ENCODE measurements at regions not wholly inside any gene's neighbourhood (a gene's known extent, or its start where the extent isn't known, plus 50 kb on each side); places are given as distances from the start of the nearest gene placed in this dataset.

DNA sequence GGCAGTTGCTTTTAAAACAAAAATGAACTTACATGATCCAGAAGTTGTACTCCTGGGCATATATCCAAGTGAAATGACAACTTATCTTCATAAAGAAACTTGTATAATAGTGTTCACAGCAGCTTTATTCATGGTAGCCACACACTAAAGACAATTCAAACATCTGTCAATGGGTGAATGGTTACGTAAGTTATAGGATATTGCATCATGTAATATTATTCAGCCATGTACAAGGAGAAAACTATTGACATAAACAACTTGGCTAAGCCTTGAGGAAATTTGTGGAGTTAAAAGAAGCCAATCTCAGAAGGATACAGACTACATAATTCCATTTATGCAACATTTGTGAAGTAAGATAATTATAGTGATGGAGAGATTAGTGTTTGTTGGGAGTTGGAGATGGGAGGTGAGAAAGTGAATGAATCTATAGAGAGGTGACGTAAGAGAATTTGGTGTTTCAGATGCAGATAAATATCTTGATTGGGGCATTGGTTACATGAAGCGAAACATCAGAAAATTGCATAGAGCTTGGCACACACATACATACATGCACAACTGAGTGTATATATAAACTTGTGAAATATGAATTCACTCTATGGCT lies 49.9 kb upstream of the GRIK1 start:
- TF ChIP-seq, protein P1, sequence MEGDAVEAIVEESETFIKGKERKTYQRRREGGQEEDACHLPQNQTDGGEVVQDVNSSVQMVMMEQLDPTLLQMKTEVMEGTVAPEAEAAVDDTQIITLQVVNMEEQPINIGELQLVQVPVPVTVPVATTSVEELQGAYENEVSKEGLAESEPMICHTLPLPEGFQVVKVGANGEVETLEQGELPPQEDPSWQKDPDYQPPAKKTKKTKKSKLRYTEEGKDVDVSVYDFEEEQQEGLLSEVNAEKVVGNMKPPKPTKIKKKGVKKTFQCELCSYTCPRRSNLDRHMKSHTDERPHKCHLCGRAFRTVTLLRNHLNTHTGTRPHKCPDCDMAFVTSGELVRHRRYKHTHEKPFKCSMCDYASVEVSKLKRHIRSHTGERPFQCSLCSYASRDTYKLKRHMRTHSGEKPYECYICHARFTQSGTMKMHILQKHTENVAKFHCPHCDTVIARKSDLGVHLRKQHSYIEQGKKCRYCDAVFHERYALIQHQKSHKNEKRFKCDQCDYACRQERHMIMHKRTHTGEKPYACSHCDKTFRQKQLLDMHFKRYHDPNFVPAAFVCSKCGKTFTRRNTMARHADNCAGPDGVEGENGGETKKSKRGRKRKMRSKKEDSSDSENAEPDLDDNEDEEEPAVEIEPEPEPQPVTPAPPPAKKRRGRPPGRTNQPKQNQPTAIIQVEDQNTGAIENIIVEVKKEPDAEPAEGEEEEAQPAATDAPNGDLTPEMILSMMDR (IDR thresholded peaks at IDR 0.05) = no peak
- H3K27ac ChIP-seq (ENCODE audit: low read depth in 1 of 2, low read length in 2 of 2) = no peak overlapping the region
- peaks cover 2% of the 10 kb centered on the region for H3K9me3 Mint-ChIP-seq
- H3K4me1 ChIP-seq (ENCODE audit: insufficient read depth, low read length) = no peaks in the 10 kb centered on the region
- ChIA-PET POLR2A (no interaction called here), CTCF (no interaction called here)
- no peaks in the 10 kb centered on the region for H3K4me1 Mint-ChIP-seq (ENCODE audit: low read depth)
- H3K4me3 ChIP-seq (ENCODE audit: low read length) = no peak overlapping the region
- no peaks in the 10 kb centered on the region for H3K36me3 ChIP-seq (ENCODE audit: insufficient read depth, low read length)
- no peaks in the 10 kb centered on the region for H3K36me3 Mint-ChIP-seq (ENCODE audit: low read depth)
- DNase-seq (no peak), ATAC-seq (ENCODE audit: poor library complexity) (no peak)
- no peaks in the 10 kb centered on the region for H3K27me3 ChIP-seq (ENCODE audit: control insufficient read depth in 1 of 2, insufficient read depth in 2 of 2, low read length in 2 of 2)
- intact Hi-C loops (cut with DNase I, micrococcal nuclease) = no loop called here
- peaks cover 0 to 6% of the 10 kb centered on the region in 2 experiments for H3K9me3 ChIP-seq (ENCODE audit: control insufficient read depth in 1 of 2, insufficient read depth in 1 of 2, low read length in 2 of 2)
- no peak overlapping the region for H3K4me3 Mint-ChIP-seq
- H3K27me3 Mint-ChIP-seq = no peaks in the 10 kb centered on the region
- no peak overlapping the region for H3K27ac Mint-ChIP-seq

Measured in CD4-positive, alpha-beta T cell (primary cell).